ENCODE measurements at regions not wholly inside any gene's neighbourhood (a gene's known extent, or its start where the extent isn't known, plus 50 kb on each side); places are given as distances from the start of the nearest gene placed in this dataset.

- TF ChIP-seq, protein P1, sequence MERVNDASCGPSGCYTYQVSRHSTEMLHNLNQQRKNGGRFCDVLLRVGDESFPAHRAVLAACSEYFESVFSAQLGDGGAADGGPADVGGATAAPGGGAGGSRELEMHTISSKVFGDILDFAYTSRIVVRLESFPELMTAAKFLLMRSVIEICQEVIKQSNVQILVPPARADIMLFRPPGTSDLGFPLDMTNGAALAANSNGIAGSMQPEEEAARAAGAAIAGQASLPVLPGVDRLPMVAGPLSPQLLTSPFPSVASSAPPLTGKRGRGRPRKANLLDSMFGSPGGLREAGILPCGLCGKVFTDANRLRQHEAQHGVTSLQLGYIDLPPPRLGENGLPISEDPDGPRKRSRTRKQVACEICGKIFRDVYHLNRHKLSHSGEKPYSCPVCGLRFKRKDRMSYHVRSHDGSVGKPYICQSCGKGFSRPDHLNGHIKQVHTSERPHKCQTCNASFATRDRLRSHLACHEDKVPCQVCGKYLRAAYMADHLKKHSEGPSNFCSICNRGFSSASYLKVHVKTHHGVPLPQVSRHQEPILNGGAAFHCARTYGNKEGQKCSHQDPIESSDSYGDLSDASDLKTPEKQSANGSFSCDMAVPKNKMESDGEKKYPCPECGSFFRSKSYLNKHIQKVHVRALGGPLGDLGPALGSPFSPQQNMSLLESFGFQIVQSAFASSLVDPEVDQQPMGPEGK (CRISPR knock-in tag; IDR thresholded peaks at IDR 0.05; ENCODE audit: borderline replicate concordance), result no peak
- no peak for TF ChIP-seq GLIS3 (CRISPR knock-in tag; IDR thresholded peaks at IDR 0.05)
- TF ChIP-seq ZNF70 (CRISPR knock-in tag; IDR thresholded peaks at IDR 0.05), result no peak
- TF ChIP-seq BACH2 (CRISPR knock-in tag; IDR thresholded peaks at IDR 0.05; ENCODE audit: borderline replicate concordance), result no peak
- TF ChIP-seq ZC3H10 (CRISPR knock-in tag; IDR thresholded peaks at IDR 0.05), result no peak
These were observed 71.7 kb upstream of the HGFAC start for GRCh38 chr4:3369781-3370674.
